Endothelial cell (in vitro differentiated cells): ENCODE measurements at regions not wholly inside any gene's neighbourhood (a gene's known extent, or its start where the extent isn't known, plus 50 kb on each side); places are given as distances from the start of the nearest gene placed in this dataset.

Experiments
- DNase-seq: peaks from one replicate; pipeline ENCODE4 v3.0.0; 2021; ENCODE audit warnings: low spot score
- H3K27ac Mint-ChIP-seq: one replicate; pipeline ENCODE4 v1.8.0; 2021; ENCODE audit warnings: mixed read lengths, inconsistent platforms; ENCODE audit not compliant: unreplicated experiment
- H3K27me3 Mint-ChIP-seq: one replicate; pipeline ENCODE4 v1.8.0; 2021; ENCODE audit warnings: mild to moderate bottlenecking, moderate library complexity, mixed read lengths, inconsistent platforms; ENCODE audit not compliant: unreplicated experiment
- H3K36me3 Mint-ChIP-seq: one replicate; pipeline ENCODE4 v1.8.0; 2021; ENCODE audit warnings: mild to moderate bottlenecking, low read depth, mixed read lengths, inconsistent platforms; ENCODE audit not compliant: unreplicated experiment
- H3K4me1 Mint-ChIP-seq: one replicate; pipeline ENCODE4 v1.8.0; 2021; ENCODE audit warnings: mild to moderate bottlenecking, mixed read lengths, inconsistent platforms; ENCODE audit not compliant: unreplicated experiment
- H3K4me3 Mint-ChIP-seq: one replicate; pipeline ENCODE4 v1.8.0; 2021; ENCODE audit warnings: mild to moderate bottlenecking, mixed read lengths, inconsistent platforms; ENCODE audit not compliant: unreplicated experiment
- H3K9me3 Mint-ChIP-seq: one replicate; pipeline ENCODE4 v1.8.0; 2021; ENCODE audit warnings: mixed read lengths, inconsistent platforms; ENCODE audit not compliant: unreplicated experiment
- TF ChIP-seq, protein P1 (sequence below): fragments of 200-600 bp; sonication (generic); IDR thresholded peaks from one replicate; pipeline ENCODE4 v1.5.0; 2021; ENCODE audit warnings: antibody characterized with exemption; ENCODE audit not compliant: unreplicated experiment

DNA sequence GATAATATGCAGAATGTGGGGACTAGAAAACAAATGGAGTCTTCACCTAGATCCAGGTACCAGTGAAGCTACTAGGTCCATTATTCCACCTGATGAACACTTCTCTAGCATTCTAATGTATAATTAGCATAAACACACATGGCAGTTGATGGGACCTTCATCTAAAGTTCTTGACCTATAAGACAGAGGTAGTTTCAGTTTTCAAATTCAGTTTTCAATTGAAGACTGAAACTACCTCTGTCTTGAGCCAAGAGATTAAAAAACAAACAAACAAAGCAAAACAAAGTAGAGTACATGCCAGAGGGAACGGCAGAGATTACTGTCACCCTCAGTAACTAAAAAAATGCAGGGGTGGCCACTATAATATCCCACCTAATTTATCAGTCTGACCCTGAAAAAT is 199.9 kb upstream of the NEIL3 start:
- H3K27me3 Mint-ChIP-seq, result no peaks in the 10 kb centered on the region
- H3K9me3 Mint-ChIP-seq, result no peaks in the 10 kb centered on the region
- DNase-seq, result no peak
- H3K36me3 Mint-ChIP-seq, result no peaks in the 10 kb centered on the region
- no peaks in the 10 kb centered on the region for H3K4me1 Mint-ChIP-seq
- H3K4me3 Mint-ChIP-seq, result no peak overlapping the region
- TF ChIP-seq, protein P1, sequence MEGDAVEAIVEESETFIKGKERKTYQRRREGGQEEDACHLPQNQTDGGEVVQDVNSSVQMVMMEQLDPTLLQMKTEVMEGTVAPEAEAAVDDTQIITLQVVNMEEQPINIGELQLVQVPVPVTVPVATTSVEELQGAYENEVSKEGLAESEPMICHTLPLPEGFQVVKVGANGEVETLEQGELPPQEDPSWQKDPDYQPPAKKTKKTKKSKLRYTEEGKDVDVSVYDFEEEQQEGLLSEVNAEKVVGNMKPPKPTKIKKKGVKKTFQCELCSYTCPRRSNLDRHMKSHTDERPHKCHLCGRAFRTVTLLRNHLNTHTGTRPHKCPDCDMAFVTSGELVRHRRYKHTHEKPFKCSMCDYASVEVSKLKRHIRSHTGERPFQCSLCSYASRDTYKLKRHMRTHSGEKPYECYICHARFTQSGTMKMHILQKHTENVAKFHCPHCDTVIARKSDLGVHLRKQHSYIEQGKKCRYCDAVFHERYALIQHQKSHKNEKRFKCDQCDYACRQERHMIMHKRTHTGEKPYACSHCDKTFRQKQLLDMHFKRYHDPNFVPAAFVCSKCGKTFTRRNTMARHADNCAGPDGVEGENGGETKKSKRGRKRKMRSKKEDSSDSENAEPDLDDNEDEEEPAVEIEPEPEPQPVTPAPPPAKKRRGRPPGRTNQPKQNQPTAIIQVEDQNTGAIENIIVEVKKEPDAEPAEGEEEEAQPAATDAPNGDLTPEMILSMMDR, result no peak
- no peak overlapping the region for H3K27ac Mint-ChIP-seq

GRCh38 chr4:177116161-177116560 is 193.5 kb upstream of the NEIL3 start:
- H3K27ac Mint-ChIP-seq, result no peak overlapping the region
- TF ChIP-seq, protein P1, result no peak
- H3K9me3 Mint-ChIP-seq, result no peaks in the 10 kb centered on the region
- H3K36me3 Mint-ChIP-seq, result no peaks in the 10 kb centered on the region
- H3K27me3 Mint-ChIP-seq, result no peaks in the 10 kb centered on the region
- DNase-seq, result no peak
- no peaks in the 10 kb centered on the region for H3K4me1 Mint-ChIP-seq
- no peak overlapping the region for H3K4me3 Mint-ChIP-seq

DNA sequence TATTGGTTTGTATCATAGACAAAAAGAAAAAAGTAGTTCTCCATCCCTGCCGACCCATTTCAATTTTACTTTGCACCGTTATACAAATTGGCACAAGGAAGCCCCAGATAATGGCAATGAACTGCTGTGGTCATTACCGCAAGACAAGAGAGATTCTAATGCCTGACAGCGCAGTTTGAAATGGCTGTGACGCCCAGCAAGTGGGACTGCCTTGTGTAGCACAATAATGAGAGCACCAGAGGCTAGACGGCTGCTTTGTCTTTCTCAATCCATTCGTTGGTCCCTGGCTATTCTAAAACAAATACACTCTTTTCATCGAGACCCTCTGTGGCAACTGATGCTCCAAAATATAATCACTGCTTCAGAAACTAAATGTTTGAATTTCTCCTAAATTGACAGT is 192.4 kb upstream of the NEIL3 start:
- no peak for DNase-seq
- Mint-ChIP-seq H3K4me1 (no peaks in the 10 kb centered on the region), H3K4me3 (no peak overlapping the region), H3K36me3 (no peaks in the 10 kb centered on the region), H3K27ac (no peak overlapping the region), H3K27me3 (no peaks in the 10 kb centered on the region), H3K9me3 (no peaks in the 10 kb centered on the region)
- TF ChIP-seq, protein P1, result no peak

DNA sequence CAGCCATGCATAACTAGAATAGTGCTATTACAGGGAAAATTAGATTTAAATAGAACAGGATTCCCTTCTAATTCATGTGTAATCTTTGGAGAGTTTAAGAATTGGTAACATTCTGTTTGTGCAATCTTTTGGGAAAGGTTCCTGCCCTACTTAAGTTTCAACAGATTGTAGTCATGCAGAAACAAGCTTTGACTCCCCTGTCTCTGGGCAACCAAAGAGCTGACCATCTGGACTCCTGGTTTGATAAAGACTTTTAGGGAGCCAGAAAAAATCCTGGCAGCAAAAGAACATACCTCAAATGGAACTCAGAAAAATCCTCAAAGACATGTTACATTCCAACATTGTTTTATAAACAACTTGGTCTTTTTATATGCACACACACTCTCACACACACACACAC is 191.1 kb upstream of the NEIL3 start:
- H3K4me1 Mint-ChIP-seq, result no peaks in the 10 kb centered on the region
- no peak overlapping the region for H3K4me3 Mint-ChIP-seq
- DNase-seq, result no peak
- no peak overlapping the region for H3K27ac Mint-ChIP-seq
- TF ChIP-seq, protein P1, result no peak
- no peaks in the 10 kb centered on the region for H3K9me3 Mint-ChIP-seq
- no peaks in the 10 kb centered on the region for H3K27me3 Mint-ChIP-seq
- H3K36me3 Mint-ChIP-seq, result no peaks in the 10 kb centered on the region

GRCh38 chr4:177119021-177119471 is 190.6 kb upstream of the NEIL3 start:
- H3K36me3 Mint-ChIP-seq, result no peaks in the 10 kb centered on the region
- no peaks in the 10 kb centered on the region for H3K27me3 Mint-ChIP-seq
- no peak for DNase-seq
- no peaks in the 10 kb centered on the region for H3K4me1 Mint-ChIP-seq
- no peaks in the 10 kb centered on the region for H3K9me3 Mint-ChIP-seq
- H3K27ac Mint-ChIP-seq, result no peak overlapping the region
- TF ChIP-seq, protein P1, result no peak
- no peak overlapping the region for H3K4me3 Mint-ChIP-seq
